Left lung (tissue), 4 donors: ENCODE measurements at regions not wholly inside any gene's neighbourhood (a gene's known extent, or its start where the extent isn't known, plus 50 kb on each side); places are given as distances from the start of the nearest gene placed in this dataset.
"Not testable (repeated sequence)": the region's sequence is repeated elsewhere in the genome, so short reads cannot be mapped to it uniquely, and the experiment has no call there.

Experiments
- ATAC-seq: fragments of 200-7000 bp; cut with Tn5 transposase; one replicate; pipeline ENCODE4 v1.9.1; 2020; ENCODE audit warnings: moderate library complexity
- DNase-seq, 4 donors: peaks; one replicate each; pipeline ENCODE4 v3.0.0-alpha.2; 2013 to 2020
- H3K27ac ChIP-seq, 2 donors: fragments of 200-600 bp; sonication (generic) in 1 of 2; one replicate each; pipeline versions ENCODE4 v1.5.0 to v1.8.0; 2020 to 2021
- H3K27me3 ChIP-seq, 2 donors: fragments of 200-600 bp; sonication (generic) in 1 of 2; one replicate each; pipeline versions ENCODE4 v1.5.0 to v1.8.0; 2020 to 2021
- H3K36me3 ChIP-seq, 2 donors: fragments of 200-600 bp; sonication (generic) in 1 of 2; one replicate each; pipeline versions ENCODE4 v1.5.0 to v1.8.0; 2020 to 2021
- H3K4me1 ChIP-seq, 2 donors: fragments of 200-600 bp; one replicate each; pipeline ENCODE4 v1.8.0; 2021
- H3K4me3 ChIP-seq, 2 donors: fragments of 200-600 bp; sonication (generic) in 1 of 2; one replicate each; pipeline versions ENCODE4 v1.5.0 to v1.8.0; 2020 to 2021; ENCODE audit warnings: mild to moderate bottlenecking in 1 of 2
- H3K9me3 ChIP-seq, 2 donors: fragments of 200-600 bp; sonication (generic) in 1 of 2; one replicate each; pipeline versions ENCODE4 v1.5.0 to v1.8.0; 2020 to 2021
- intact Hi-C, 2 donors: fragments of 100-400 bp; cut with DNase I; formaldehyde crosslinking; loops; one replicate each; pipeline versions ENCODE4 v1.11.2 to v1.14.2; 2022
- TF ChIP-seq, protein P1 (sequence below), 2 donors: fragments of 200-600 bp; sonication (generic) in 1 of 2; IDR thresholded peaks; one replicate each; pipeline versions ENCODE4 v1.5.0 to v1.8.0; 2021; ENCODE audit warnings: antibody characterized with exemption in 2 of 2
- donor health status: DM: no; HTN: yes; CAD: no.
- donor health status: DM: no; HTN: no; CAD: no.

- TF ChIP-seq, protein P1, sequence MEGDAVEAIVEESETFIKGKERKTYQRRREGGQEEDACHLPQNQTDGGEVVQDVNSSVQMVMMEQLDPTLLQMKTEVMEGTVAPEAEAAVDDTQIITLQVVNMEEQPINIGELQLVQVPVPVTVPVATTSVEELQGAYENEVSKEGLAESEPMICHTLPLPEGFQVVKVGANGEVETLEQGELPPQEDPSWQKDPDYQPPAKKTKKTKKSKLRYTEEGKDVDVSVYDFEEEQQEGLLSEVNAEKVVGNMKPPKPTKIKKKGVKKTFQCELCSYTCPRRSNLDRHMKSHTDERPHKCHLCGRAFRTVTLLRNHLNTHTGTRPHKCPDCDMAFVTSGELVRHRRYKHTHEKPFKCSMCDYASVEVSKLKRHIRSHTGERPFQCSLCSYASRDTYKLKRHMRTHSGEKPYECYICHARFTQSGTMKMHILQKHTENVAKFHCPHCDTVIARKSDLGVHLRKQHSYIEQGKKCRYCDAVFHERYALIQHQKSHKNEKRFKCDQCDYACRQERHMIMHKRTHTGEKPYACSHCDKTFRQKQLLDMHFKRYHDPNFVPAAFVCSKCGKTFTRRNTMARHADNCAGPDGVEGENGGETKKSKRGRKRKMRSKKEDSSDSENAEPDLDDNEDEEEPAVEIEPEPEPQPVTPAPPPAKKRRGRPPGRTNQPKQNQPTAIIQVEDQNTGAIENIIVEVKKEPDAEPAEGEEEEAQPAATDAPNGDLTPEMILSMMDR (IDR thresholded peaks at IDR 0.05), result no peak
- no peaks in the 10 kb centered on the region for H3K4me1 ChIP-seq
- no peak for DNase-seq
- no peaks in the 10 kb centered on the region for H3K9me3 ChIP-seq
- ATAC-seq, result no peak
- no peak overlapping the region for H3K27ac ChIP-seq
- H3K27me3 ChIP-seq, result no peaks in the 10 kb centered on the region
- H3K4me3 ChIP-seq, result no peak overlapping the region
- H3K36me3 ChIP-seq, result no peaks in the 10 kb centered on the region
- intact Hi-C loops, result no loop called here
These were observed 454.4 kb upstream of the ACTBL2 start for GRCh38 chr5:57937025-57937424.

DNA sequence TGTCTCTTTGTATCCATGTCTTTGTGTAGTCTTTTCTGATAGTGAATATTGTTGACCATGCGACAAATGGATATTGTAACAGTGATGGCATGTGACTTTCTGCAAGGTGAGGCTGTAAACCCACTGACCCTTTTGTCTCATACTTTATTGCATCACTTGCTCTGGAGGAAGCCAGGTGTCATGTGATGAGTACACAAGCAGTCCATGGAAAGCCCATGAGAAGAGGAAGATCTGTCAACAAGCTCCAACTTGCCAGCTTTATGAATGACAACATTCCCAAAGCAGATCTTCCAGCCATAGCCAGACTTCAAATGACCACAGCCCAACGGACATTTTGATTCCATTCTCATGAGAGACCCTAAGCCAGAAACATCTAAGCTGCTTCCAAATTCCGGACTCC lies 450.1 kb upstream of the ACTBL2 start:
- no peaks in the 10 kb centered on the region for H3K27me3 ChIP-seq
- H3K27ac ChIP-seq, result no peak overlapping the region
- H3K4me1 ChIP-seq, result no peaks in the 10 kb centered on the region
- H3K36me3 ChIP-seq, result no peaks in the 10 kb centered on the region
- TF ChIP-seq, protein P1 (IDR thresholded peaks at IDR 0.05), result no peak
- H3K9me3 ChIP-seq, result peaks cover 0 to 4% of the 10 kb centered on the region in 2 donors
- intact Hi-C loops, result no loop called here
- no peak for ATAC-seq
- H3K4me3 ChIP-seq, result no peak overlapping the region
- DNase-seq, result no peak

DNA sequence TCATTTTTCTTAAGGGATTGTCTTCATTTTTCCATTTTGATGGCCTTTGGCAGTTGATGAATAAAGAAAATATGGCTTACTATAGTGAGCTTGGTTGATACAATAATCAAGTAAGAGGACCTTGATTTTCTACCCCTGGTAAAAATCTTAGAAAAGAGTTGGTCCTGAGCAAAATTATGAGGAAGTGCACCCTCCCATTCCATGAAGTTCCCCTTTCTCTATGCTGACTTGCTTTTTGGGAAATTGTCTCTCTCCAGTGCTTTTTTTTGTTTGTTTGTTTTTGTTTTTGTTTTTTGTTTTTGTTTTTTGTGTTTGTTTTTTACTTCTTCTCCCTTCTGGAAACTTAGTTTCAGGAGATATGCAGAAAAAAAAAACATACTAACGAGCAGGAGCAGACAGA lies 449.2 kb upstream of the ACTBL2 start:
- Histone ChIP-seq H3K4me3 (no peak overlapping the region), H3K4me1 (no peaks in the 10 kb centered on the region), H3K9me3 (peaks cover 0 to 4% of the 10 kb centered on the region in 2 donors), H3K27ac (no peak overlapping the region), H3K36me3 (no peaks in the 10 kb centered on the region), H3K27me3 (no peaks in the 10 kb centered on the region)
- TF ChIP-seq, protein P1 (IDR thresholded peaks at IDR 0.05), result no peak
- intact Hi-C loops, result no loop called here
- DNase-seq (no peak), ATAC-seq (no peak)

DNA sequence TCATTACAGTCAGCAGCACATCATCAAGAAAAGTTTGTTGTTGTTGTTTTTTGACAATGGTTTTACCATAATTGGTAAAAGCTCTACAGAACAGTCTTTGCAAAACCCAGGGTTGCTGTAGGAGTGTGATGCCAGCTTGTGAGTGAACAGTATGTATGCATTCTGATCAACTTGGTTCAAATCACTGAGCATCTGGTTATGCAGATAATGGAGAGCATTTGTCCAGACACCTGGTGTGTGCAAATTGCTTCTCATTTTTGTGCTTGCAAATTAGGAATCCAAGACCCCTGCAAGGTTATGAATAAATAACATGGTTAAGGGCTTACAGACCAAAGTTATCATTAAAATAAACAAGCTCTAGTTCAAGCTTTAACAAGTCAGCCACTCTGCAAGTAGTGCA lies 448.7 kb upstream of the ACTBL2 start:
- Histone ChIP-seq H3K4me3 (no peak overlapping the region), H3K27me3 (no peaks in the 10 kb centered on the region), H3K9me3 (peaks cover 0 to 5% of the 10 kb centered on the region in 2 donors), H3K27ac (no peak overlapping the region), H3K36me3 (no peaks in the 10 kb centered on the region), H3K4me1 (no peaks in the 10 kb centered on the region)
- TF ChIP-seq, protein P1 (IDR thresholded peaks at IDR 0.05), result no peak
- no peak for DNase-seq
- ATAC-seq, result no peak
- intact Hi-C loops, result no loop called here

GRCh38 chr5:57929271-57929670 lies 446.7 kb upstream of the ACTBL2 start:
- H3K4me1 ChIP-seq, result no peaks in the 10 kb centered on the region
- DNase-seq, result no peak
- no peak for ATAC-seq
- no peak overlapping the region for H3K27ac ChIP-seq
- TF ChIP-seq, protein P1 (IDR thresholded peaks at IDR 0.05), result no peak
- no peaks in the 10 kb centered on the region for H3K36me3 ChIP-seq
- no peaks in the 10 kb centered on the region for H3K27me3 ChIP-seq
- peaks cover 0 to 7% of the 10 kb centered on the region in 2 donors for H3K9me3 ChIP-seq
- no peak overlapping the region for H3K4me3 ChIP-seq
- intact Hi-C loops, result no loop called here

- intact Hi-C loops, ATAC-seq, DNase-seq, H3K4me3 ChIP-seq, H3K27me3 ChIP-seq, H3K36me3 ChIP-seq, H3K27ac ChIP-seq, H3K4me1 ChIP-seq, H3K9me3 ChIP-seq: not testable (repeated sequence)
These were observed 440.5 kb upstream of the ACTBL2 start for GRCh38 chr5:57923094-57923493.
